ENCODE measurements at regions not wholly inside any gene's neighbourhood (a gene's known extent, or its start where the extent isn't known, plus 50 kb on each side); places are given as distances from the start of the nearest gene placed in this dataset.

DNA sequence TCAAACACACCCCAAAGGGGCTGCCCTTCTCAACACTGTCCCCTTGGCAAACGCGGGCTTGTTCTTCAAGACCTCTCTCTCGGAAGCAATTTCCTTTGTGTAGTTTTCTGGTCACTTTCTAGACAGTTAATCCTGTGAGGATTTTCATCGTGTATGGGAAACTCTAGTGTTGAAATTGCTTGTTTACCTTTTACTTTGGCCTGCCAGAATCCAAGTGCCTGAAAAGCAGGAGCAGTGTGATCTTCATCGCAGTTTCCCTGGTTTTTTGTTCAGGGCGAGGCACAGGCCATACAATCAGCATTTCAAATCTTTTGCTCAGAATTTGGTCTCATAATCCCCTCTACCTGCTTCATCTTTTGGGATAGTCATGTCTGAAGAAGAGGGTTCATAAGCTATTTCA lies 115.7 kb upstream of the C9orf72 start:
- TF ChIP-seq MYC (IDR thresholded peaks at IDR 0.05; ENCODE audit: insufficient read depth, insufficient read length, insufficient replicate concordance, low read length, severe bottlenecking) (no peak), EZH2 (IDR thresholded peaks at IDR 0.05; ENCODE audit: borderline replicate concordance, control insufficient read depth, low read depth, low read length) (no peak), YY1 (IDR thresholded peaks at IDR 0.05; ENCODE audit: low read depth, low read length) (no peak), POLR2A (IDR thresholded peaks at IDR 0.05; ENCODE audit: low read depth, low read length) (no peak), TAF1 (IDR thresholded peaks at IDR 0.05; ENCODE audit: borderline replicate concordance, low read depth, low read length) (no peak)
- TF ChIP-seq, protein P1, sequence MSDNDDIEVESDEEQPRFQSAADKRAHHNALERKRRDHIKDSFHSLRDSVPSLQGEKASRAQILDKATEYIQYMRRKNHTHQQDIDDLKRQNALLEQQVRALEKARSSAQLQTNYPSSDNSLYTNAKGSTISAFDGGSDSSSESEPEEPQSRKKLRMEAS (IDR thresholded peaks at IDR 0.05; ENCODE audit: low read depth, low read length), result no peak
- TF ChIP-seq, protein P2, sequence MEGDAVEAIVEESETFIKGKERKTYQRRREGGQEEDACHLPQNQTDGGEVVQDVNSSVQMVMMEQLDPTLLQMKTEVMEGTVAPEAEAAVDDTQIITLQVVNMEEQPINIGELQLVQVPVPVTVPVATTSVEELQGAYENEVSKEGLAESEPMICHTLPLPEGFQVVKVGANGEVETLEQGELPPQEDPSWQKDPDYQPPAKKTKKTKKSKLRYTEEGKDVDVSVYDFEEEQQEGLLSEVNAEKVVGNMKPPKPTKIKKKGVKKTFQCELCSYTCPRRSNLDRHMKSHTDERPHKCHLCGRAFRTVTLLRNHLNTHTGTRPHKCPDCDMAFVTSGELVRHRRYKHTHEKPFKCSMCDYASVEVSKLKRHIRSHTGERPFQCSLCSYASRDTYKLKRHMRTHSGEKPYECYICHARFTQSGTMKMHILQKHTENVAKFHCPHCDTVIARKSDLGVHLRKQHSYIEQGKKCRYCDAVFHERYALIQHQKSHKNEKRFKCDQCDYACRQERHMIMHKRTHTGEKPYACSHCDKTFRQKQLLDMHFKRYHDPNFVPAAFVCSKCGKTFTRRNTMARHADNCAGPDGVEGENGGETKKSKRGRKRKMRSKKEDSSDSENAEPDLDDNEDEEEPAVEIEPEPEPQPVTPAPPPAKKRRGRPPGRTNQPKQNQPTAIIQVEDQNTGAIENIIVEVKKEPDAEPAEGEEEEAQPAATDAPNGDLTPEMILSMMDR (IDR thresholded peaks at IDR 0.05 in 2 of 3, conservative IDR thresholded peaks at IDR 0.05 in 1 of 3; ENCODE audit: control insufficient read depth in 2 of 3, extremely low read depth in 1 of 3, insufficient read depth in 1 of 3, low read depth in 3 of 3, low read length in 3 of 3), result no peak
